SK-N-SH (cell line): ENCODE measurements at regions not wholly inside any gene's neighbourhood (a gene's known extent, or its start where the extent isn't known, plus 50 kb on each side); places are given as distances from the start of the nearest gene placed in this dataset.

Experiments used
- CTCF ChIA-PET: fragments of 300-600, 350-600 bp; formaldehyde crosslinking; extraction: SDS; loops from one replicate; lab custom pipeline; 2021; lab: Yijun Ruan, JAX
- POLR2A ChIA-PET: fragments of 350-600 bp; sonication (Branson Sonifier 250); formaldehyde crosslinking; extraction: SDS; loops from one replicate; lab custom pipeline; 2020; ENCODE audit warnings: antibody characterized with exemption, inconsistent platforms; lab: Yijun Ruan, JAX
- DNase-seq: peaks from one replicate; pipeline ENCODE4 v3.0.0; 2012
- H2AFZ ChIP-seq: fragments of 200-600 bp; sonication (generic); 2 replicates; pipeline ENCODE4 v1.8.1; 2016; ENCODE audit warnings: antibody characterized with exemption, mild to moderate bottlenecking, low read depth
- H3F3A ChIP-seq: fragments of 200-600 bp; sonication (generic); replicated peaks from 2 replicates; pipeline ENCODE3; 2016; ENCODE audit warnings: antibody characterized with exemption, mild to moderate bottlenecking; ENCODE audit not compliant: insufficient read depth
- H3K27ac ChIP-seq, 2 experiments: fragments of 200-500 bp in 1 of 2; fragments of 200-600 bp in 1 of 2; sonication (Bioruptor generic) in 1 of 2; sonication (generic), shearing (Covaris generic) in 1 of 2; 2 replicates each; pipeline versions ENCODE4 v1.5.1 to v1.6.1; 2014 to 2016; ENCODE audit warnings: low read depth in 2 of 2, inconsistent platforms in 1 of 2, low read length in 1 of 2, mild to moderate bottlenecking in 1 of 2, mixed read lengths in 1 of 2
- H3K27me3 ChIP-seq: fragments of 200-600 bp; sonication (generic), shearing (Covaris generic); 2 replicates; pipeline ENCODE4 v1.6.1; 2016; ENCODE audit warnings: mixed run types; ENCODE audit not compliant: insufficient read depth
- H3K36me3 ChIP-seq, 2 experiments: fragments of 200-500 bp in 1 of 2; fragments of 200-600 bp in 1 of 2; sonication (Bioruptor generic) in 1 of 2; sonication (generic) in 1 of 2; replicated peaks in 1 of 2; 2 replicates each; pipeline versions ENCODE3 to v1.5.1; 2014 to 2016; ENCODE audit warnings: low read length in 1 of 2, mild to moderate bottlenecking in 1 of 2; ENCODE audit not compliant: insufficient read depth in 2 of 2, control insufficient read depth in 1 of 2
- H3K4me1 ChIP-seq, 2 experiments: fragments of 200-500 bp in 1 of 2; fragments of 200-600 bp in 1 of 2; sonication (Bioruptor generic) in 1 of 2; sonication (generic), shearing (Covaris generic) in 1 of 2; 2 replicates each; pipeline versions ENCODE4 v1.5.1 to v1.6.1; 2014 to 2016; ENCODE audit warnings: low read depth in 1 of 2, low read length in 1 of 2, mixed run types in 1 of 2; ENCODE audit not compliant: insufficient read depth in 2 of 2, control insufficient read depth in 1 of 2
- H3K4me2 ChIP-seq: fragments of 200-600 bp; sonication (generic), shearing (Covaris generic); 2 replicates; pipeline ENCODE4 v1.6.1; 2017; ENCODE audit warnings: mixed run types
- H3K4me3 ChIP-seq, 2 experiments: fragments of 200-500 bp in 1 of 2; fragments of 200-600 bp in 1 of 2; sonication (Bioruptor generic) in 1 of 2; sonication (generic), shearing (Covaris generic) in 1 of 2; 2 replicates each; pipeline versions ENCODE4 v1.5.1 to v1.8.1; 2014 to 2016; ENCODE audit warnings: low read depth in 2 of 2, inconsistent platforms in 1 of 2, low read length in 1 of 2, mild to moderate bottlenecking in 1 of 2, mixed read lengths in 1 of 2, moderate library complexity in 1 of 2
- H3K79me2 ChIP-seq: fragments of 200-600 bp; sonication (generic); 2 replicates; pipeline ENCODE4 v1.8.1; 2017; ENCODE audit warnings: mild to moderate bottlenecking; ENCODE audit not compliant: insufficient read depth
- H3K9ac ChIP-seq: fragments of 200-600 bp; sonication (generic); 2 replicates; pipeline ENCODE4 v1.6.1; 2017; ENCODE audit warnings: mixed run types
- H3K9me2 ChIP-seq: fragments of 200-600 bp; sonication (generic); 2 replicates; pipeline ENCODE4 v1.6.1; 2017; ENCODE audit warnings: mixed run types
- H3K9me3 ChIP-seq: fragments of 200-600 bp; sonication (generic); 2 replicates; pipeline ENCODE4 v1.6.1; 2017; ENCODE audit warnings: mixed run types, mild to moderate bottlenecking, moderate library complexity
- H4K20me1 ChIP-seq: fragments of 200-600 bp; sonication (generic); 2 replicates; pipeline ENCODE4 v1.6.1; 2017; ENCODE audit warnings: mild to moderate bottlenecking, mixed run types; ENCODE audit not compliant: insufficient read depth
- CHD2 ChIP-seq: fragments of 150-350 bp; IDR thresholded peaks from 2 replicates; pipeline ENCODE4 v1.6.1; 2018; ENCODE audit warnings: low read length; ENCODE audit not compliant: partially characterized antibody
- ELF1 ChIP-seq: IDR thresholded peaks from 2 replicates; pipeline ENCODE4 v1.4.0; 2012
- EP300 ChIP-seq, 2 experiments: IDR thresholded peaks; 2 replicates each; pipeline versions ENCODE4 v1.4.0 to v1.6.1; 2012; ENCODE audit warnings: borderline replicate concordance in 1 of 2, low read depth in 1 of 2, low read length in 1 of 2
- FOXM1 ChIP-seq: IDR thresholded peaks from 2 replicates; pipeline ENCODE4 v1.4.0; 2012; ENCODE audit warnings: low read depth, mild to moderate bottlenecking
- GABPA ChIP-seq: IDR thresholded peaks from 2 replicates; pipeline ENCODE4 v1.4.0; 2012; ENCODE audit warnings: low read depth, mild to moderate bottlenecking
- IRF3 ChIP-seq: fragments of 150-350 bp; IDR thresholded peaks from 2 replicates; pipeline ENCODE4 v1.6.1; 2016; ENCODE audit warnings: mild to moderate bottlenecking, low read depth, low read length
- JUND ChIP-seq: IDR thresholded peaks from 2 replicates; pipeline ENCODE4 v1.4.0; 2012
- MEF2A ChIP-seq: IDR thresholded peaks from 2 replicates; pipeline ENCODE4 v1.4.0; 2012; ENCODE audit warnings: low read depth, borderline replicate concordance
- MXI1 ChIP-seq: IDR thresholded peaks from 2 replicates; pipeline ENCODE4 v1.6.1; 2012; ENCODE audit warnings: mild to moderate bottlenecking, low read depth, low read length, improper control_type of control experiment
- NRF1 ChIP-seq: IDR thresholded peaks from 2 replicates; pipeline ENCODE4 v1.6.1; 2012; ENCODE audit warnings: low read depth, mild to moderate bottlenecking, low read length
- PBX3 ChIP-seq: IDR thresholded peaks from 2 replicates; pipeline ENCODE4; 2012
- RAD21 ChIP-seq: IDR thresholded peaks from 2 replicates; pipeline ENCODE4 v1.6.1; 2012; ENCODE audit warnings: mild to moderate bottlenecking, low read length
- RCOR1 ChIP-seq: fragments of 150-350 bp; IDR thresholded peaks from 2 replicates; pipeline ENCODE4 v1.6.1; 2017; ENCODE audit warnings: antibody characterized with exemption, low read length
- RXRA ChIP-seq: IDR thresholded peaks from 2 replicates; pipeline ENCODE4 v1.4.0; 2012; ENCODE audit warnings: low read depth, mild to moderate bottlenecking, borderline replicate concordance
- SIN3A ChIP-seq: IDR thresholded peaks from 2 replicates; pipeline ENCODE4 v1.6.1; 2012; ENCODE audit warnings: low read depth, mild to moderate bottlenecking, low read length, moderate library complexity, borderline replicate concordance
- SMC3 ChIP-seq: IDR thresholded peaks from 2 replicates; pipeline ENCODE4 v1.6.1; 2012; ENCODE audit warnings: low read depth, low read length, improper control_type of control experiment
- TAF1 ChIP-seq: IDR thresholded peaks from 2 replicates; pipeline ENCODE4 v1.6.1; 2012; ENCODE audit warnings: low read depth, mild to moderate bottlenecking, low read length, moderate library complexity, borderline replicate concordance
- TCF12 ChIP-seq: IDR thresholded peaks from 2 replicates; pipeline ENCODE4 v1.4.0; 2012
- USF1 ChIP-seq: IDR thresholded peaks from 2 replicates; pipeline ENCODE4 v1.4.0; 2012; ENCODE audit warnings: low read depth, borderline replicate concordance
- USF2 ChIP-seq: fragments of 150-350 bp; IDR thresholded peaks from 2 replicates; pipeline ENCODE4 v1.6.1; 2017; ENCODE audit warnings: antibody characterized with exemption, low read length, low read depth, borderline replicate concordance
- WGBS: methylation state at CpG from one replicate; pipeline ENCODE4 v1.1.6; 2017; ENCODE audit warnings: low lambda C conversion rate; 5-methylcytosine and 5-hydroxymethylcytosine counted together

GRCh38 chr1:80533093-80533492 is 1267.6 kb upstream of the ADGRL2 start:
- 46% methylated on average over 2 of the region's 2 CpGs for WGBS
- H3K9me2 ChIP-seq: no peaks in the 10 kb centered on the region

GRCh38 chr1:80531182-80531581 is 1269.6 kb upstream of the ADGRL2 start:
- H3K9ac ChIP-seq: no peak overlapping the region
- CTCF ChIA-PET: no interaction called here
- no peaks in the 10 kb centered on the region for H4K20me1 ChIP-seq
- peaks cover 3 to 12% of the 10 kb centered on the region in 2 experiments; a peak in 2 of 4 replicates for H3K4me1 ChIP-seq
- no peaks in the 10 kb centered on the region for H3K27me3 ChIP-seq
- H3K9me2 ChIP-seq: no peaks in the 10 kb centered on the region
- POLR2A ChIA-PET: no interaction called here
- H3K27ac ChIP-seq: no peak overlapping the region
- no peaks in the 10 kb centered on the region for H3K79me2 ChIP-seq
- no peaks in the 10 kb centered on the region for H3K9me3 ChIP-seq
- H3K4me3 ChIP-seq: no peak overlapping the region
- no peaks in the 10 kb centered on the region for H3F3A ChIP-seq
- TF ChIP-seq CHD2: no peak
- TF ChIP-seq RCOR1: no peak
- TF ChIP-seq PBX3: no peak
- TF ChIP-seq JUND: no peak
- TF ChIP-seq USF2: no peak
- TF ChIP-seq RXRA: no peak
- no peak for TF ChIP-seq IRF3
- TF ChIP-seq EP300 (IDR thresholded peaks at IDR 0.05; ENCODE audit: borderline replicate concordance in 1 of 2, low read depth in 1 of 2, low read length in 1 of 2): no peak
- TF ChIP-seq USF1: no peak
- TF ChIP-seq, all 33 proteins: peak for 0
- no peak for DNase-seq
- Histone ChIP-seq H3K36me3 (no peaks in the 10 kb centered on the region), H3K4me2 (no peak overlapping the region), H2AFZ (no peak overlapping the region)
- 76% methylated on average over 2 of the region's 2 CpGs for WGBS

More at GRCh38 chr1:80533093-80533492, 1267.6 kb upstream of the ADGRL2 start:
- ChIA-PET POLR2A (no interaction called here), CTCF (no interaction called here)
- no peak overlapping the region for H3K4me3 ChIP-seq
- TF ChIP-seq RAD21: no peak
- no peak for TF ChIP-seq USF1
- TF ChIP-seq MEF2A: no peak
- no peak for TF ChIP-seq SIN3A
- TF ChIP-seq TAF1: no peak
- TF ChIP-seq FOXM1: no peak
- no peak for TF ChIP-seq USF2
- no peak for TF ChIP-seq SMC3
- TF ChIP-seq MXI1: no peak
- no peak for TF ChIP-seq TCF12
- no peak for TF ChIP-seq GABPA
- no peak for TF ChIP-seq ELF1
- TF ChIP-seq RCOR1: no peak
- TF ChIP-seq PBX3: no peak
- no peak for TF ChIP-seq JUND
- no peak for TF ChIP-seq NRF1
- no peaks in the 10 kb centered on the region for H4K20me1 ChIP-seq
- no peak overlapping the region for H3K27ac ChIP-seq
- no peak overlapping the region for H3K4me2 ChIP-seq
- H3K27me3 ChIP-seq: no peaks in the 10 kb centered on the region
- H3K36me3 ChIP-seq: no peaks in the 10 kb centered on the region
- H3K9ac ChIP-seq: no peak overlapping the region
- H3K9me3 ChIP-seq: no peaks in the 10 kb centered on the region
- peaks cover 3 to 12% of the 10 kb centered on the region in 2 experiments; a peak in 2 of 4 replicates for H3K4me1 ChIP-seq
- no peaks in the 10 kb centered on the region for H3F3A ChIP-seq
- no peak overlapping the region for H2AFZ ChIP-seq
- no peaks in the 10 kb centered on the region for H3K79me2 ChIP-seq
- no peak for DNase-seq
